GM18505 (cell line): ENCODE measurements at regions not wholly inside any gene's neighbourhood (a gene's known extent, or its start where the extent isn't known, plus 50 kb on each side); places are given as distances from the start of the nearest gene placed in this dataset.

Experiments
- ATAC-seq: cut with Tn5 transposase; IDR thresholded peaks from one replicate; pipeline ENCODE4 v1.9.1; 2021; ENCODE audit not compliant: unreplicated experiment
- POLR2A ChIP-seq: IDR thresholded peaks from 4 replicates; pipeline ENCODE4 v1.6.1; 2011; ENCODE audit warnings: borderline replicate concordance; ENCODE audit not compliant: insufficient read depth, insufficient read length; ENCODE audit errors: extremely low read depth

GRCh38 chr4:30783751-30784150, 63.6 kb downstream of the PCDH7 start:
- ATAC-seq: no peak
- no peak for TF ChIP-seq POLR2A

- no peak for ATAC-seq
- TF ChIP-seq POLR2A: no peak
These were observed 69.1 kb downstream of the PCDH7 start for GRCh38 chr4:30789219-30789671.

DNA sequence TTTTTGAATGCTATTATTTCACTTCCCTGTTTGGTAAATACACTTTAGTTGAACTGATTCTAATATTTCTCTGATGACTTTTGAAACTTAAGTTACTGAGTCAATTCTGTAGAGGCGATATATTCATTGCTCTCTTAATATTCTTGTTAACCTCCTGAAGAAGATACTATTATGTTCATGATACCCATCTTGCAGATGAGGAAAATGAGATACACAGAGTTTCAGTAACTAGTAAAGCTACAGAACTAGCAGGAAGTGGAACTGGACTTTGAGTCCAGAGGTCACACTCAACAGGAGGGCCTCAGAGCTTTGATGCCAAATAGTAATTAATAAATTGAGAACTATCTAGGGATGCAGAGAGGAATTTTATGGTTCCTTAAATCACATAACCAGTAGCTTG, 70.0 kb downstream of the PCDH7 start:
- no peak for ATAC-seq
- TF ChIP-seq POLR2A: no peak

- no peak for TF ChIP-seq POLR2A
- ATAC-seq: no peak
These were observed 70.8 kb downstream of the PCDH7 start for GRCh38 chr4:30790998-30791397.

DNA sequence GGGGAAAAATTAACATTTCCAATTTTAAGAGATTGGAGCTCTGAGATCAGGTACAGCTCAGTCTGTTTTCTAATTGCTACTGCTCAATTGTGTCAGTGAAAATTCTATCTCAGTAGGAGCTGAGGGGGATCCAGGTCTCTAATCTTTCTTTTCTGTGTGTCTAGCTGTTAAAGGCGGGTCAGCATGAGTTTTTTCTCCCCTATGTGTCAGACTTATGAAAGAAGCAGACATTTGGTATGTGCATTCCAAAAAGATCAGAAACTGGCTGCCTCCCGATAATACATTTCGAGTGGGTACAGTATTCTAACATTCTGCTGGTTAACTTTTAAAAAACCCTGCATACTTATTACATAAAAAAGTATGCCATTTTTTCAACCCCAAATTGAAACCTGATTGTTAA, 72.4 kb downstream of the PCDH7 start:
- no peak for TF ChIP-seq POLR2A
- no peak for ATAC-seq

DNA sequence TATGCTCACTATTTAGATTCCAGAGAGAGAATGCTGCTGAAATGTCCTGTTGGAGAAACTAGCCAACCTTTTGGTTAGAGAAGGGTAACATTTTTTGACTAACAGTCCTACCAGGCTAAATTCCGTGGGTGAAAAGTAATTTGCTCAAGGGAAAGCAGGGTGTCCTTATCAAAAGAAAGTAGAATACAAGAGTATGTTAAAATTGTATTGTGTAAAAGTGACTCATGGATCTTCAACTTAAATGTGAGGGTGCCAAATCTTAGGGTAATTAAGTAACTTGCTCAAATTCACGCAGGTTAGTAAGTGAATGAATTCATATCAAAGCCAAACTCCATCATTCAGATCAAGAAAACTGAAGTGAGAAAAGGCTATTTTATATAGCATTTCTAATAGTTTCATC, 81.7 kb downstream of the PCDH7 start:
- TF ChIP-seq POLR2A: no peak

DNA sequence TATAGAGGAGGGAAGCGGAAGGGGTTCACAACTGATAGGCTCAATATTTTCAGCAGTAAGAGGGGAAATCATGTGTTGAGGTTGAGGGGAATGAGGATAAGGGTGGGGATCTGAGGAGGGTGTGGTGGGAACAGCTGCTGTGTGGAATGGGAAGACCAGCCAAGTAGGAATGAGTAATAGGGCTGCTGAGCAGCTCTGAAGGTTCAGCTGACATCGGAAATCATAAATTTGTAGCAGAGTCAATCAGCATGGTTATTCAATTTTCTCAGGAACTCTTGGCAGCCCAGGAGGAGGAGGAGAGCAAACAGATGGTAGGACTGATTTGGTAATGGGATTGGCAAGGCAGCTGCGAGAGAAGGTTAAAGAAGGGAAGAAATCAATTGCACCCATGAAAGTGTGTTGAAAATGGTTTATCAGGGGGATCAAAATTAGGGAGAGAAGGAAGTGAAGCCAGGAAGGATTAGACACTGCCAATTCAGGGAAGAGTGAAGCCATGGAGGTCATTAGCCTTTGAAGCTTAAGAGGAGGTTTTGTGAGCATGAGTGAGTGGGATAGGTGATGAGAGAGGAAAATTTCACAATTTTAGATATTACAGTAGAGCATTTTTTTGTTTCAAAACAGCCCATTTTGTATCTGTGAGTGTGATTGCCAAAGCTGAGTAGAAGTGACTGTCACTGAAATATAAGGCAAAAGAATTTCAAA, 82.6 kb downstream of the PCDH7 start:
- ATAC-seq: no peak
- no peak for TF ChIP-seq POLR2A

More for the DNA sequence above, 81.7 kb downstream of the PCDH7 start:
- ATAC-seq: no peak

DNA sequence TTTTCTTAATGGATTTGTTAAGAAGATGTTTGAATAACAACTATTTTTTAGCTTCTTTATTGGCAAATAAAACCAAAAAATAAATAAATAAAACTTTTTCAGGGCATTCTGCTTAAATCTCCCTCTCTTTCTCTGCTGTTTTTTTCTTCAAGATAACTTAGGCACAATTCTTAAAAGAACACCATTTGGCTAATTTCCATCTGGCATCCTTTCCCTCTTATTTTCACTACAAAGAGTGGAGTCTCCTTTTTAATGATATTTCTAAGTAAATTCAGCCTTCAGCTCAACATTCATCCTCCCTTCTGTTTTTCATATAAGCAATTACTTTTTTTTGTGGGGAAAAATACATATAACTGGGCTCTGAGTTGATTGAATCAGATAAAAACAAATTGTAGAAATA, 88.1 kb downstream of the PCDH7 start:
- ATAC-seq: no peak
- no peak for TF ChIP-seq POLR2A

DNA sequence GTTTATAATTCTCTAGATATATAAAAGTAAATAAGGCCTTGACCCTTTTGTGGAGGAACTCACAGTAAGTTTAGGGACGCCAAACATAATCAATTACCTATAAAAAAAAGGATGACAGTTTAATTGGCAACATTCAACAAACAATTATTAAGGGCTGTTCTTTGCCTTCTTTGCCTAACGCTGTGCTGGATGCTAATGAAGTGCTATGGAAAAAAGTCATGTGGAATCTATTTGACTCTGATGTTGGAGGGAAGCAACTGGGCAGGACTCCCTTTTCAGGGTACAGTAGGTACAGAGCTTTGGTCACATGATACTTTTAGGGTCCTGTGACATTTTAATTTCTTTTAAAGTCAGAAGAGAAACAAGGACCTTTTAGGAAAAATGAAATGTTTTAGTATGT, 91.1 kb downstream of the PCDH7 start:
- TF ChIP-seq POLR2A: no peak
- ATAC-seq: no peak

- no peak for TF ChIP-seq POLR2A
- no peak for ATAC-seq
These were observed 95.5 kb downstream of the PCDH7 start for GRCh38 chr4:30815685-30816084.

DNA sequence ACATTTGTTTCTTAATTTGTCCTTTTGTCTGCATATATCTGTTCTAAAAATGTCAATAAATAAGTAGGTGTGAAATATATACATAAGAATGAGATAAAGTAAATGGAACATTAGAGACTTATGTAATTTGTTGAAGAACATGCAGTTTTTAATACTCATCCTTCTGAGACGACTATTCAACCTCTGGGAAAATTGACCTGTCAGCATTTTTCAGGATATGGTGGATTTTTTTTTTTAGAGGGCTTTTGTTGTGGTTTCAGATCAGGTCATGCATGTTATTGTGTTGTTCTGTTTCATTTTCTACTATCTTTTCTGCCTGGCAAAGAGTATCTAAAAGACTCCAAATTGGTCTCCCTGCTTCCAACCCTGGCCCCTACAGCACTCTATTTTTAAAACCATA, 97.3 kb downstream of the PCDH7 start:
- no peak for ATAC-seq
- no peak for TF ChIP-seq POLR2A

DNA sequence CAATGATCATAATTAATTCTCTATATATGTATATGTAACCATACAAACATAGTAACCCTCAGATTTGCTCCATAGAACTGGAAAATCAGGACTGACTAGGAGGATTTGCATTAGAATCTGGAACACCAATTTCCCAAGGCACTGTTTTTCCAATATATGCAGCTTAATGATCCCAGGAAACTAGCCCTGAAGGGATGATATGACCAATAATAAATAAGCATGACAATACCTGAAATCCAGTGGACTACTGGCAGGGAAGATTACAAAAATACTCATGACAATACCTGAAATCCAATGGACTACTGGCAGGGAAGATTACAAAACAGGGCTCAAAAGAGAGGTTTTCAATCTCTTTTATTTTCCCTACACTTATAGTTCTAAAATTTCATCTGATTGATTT, 98.4 kb downstream of the PCDH7 start:
- ATAC-seq: no peak
- TF ChIP-seq POLR2A: no peak

- no peak for TF ChIP-seq POLR2A
These were observed 101.1 kb downstream of the PCDH7 start for GRCh38 chr4:30821275-30821674.

GRCh38 chr4:30821859-30822612, 101.9 kb downstream of the PCDH7 start:
- no peak for ATAC-seq
- no peak for TF ChIP-seq POLR2A

More at GRCh38 chr4:30821275-30821674, 101.1 kb downstream of the PCDH7 start:
- ATAC-seq: no peak
